ENCODE measurements at regions not wholly inside any gene's neighbourhood (a gene's known extent, or its start where the extent isn't known, plus 50 kb on each side); places are given as distances from the start of the nearest gene placed in this dataset.

- TF ChIP-seq POLR2A (IDR thresholded peaks at IDR 0.05; ENCODE audit: extremely low read depth, insufficient read length) (no peak), MAX (IDR thresholded peaks at IDR 0.05; ENCODE audit: low read depth, low read length) (no peak), CTCF (IDR thresholded peaks at IDR 0.05; ENCODE audit: low read depth, low read length) (no peak), MYC (IDR thresholded peaks at IDR 0.05; ENCODE audit: low read depth, low read length) (no peak)
- H3K4me3 ChIP-seq (ENCODE audit: low read depth, low read length) = no peak overlapping the region
- no peak for DNase-seq (ENCODE audit: low read depth)
Observed at GRCh38 chr14:61219256-61219655, 61.9 kb downstream of the TMEM30B start.

- H3K4me3 ChIP-seq (ENCODE audit: low read depth, low read length) = no peak overlapping the region
- no peak for DNase-seq (ENCODE audit: low read depth)
- TF ChIP-seq POLR2A (IDR thresholded peaks at IDR 0.05; ENCODE audit: extremely low read depth, insufficient read length) (no peak), CTCF (IDR thresholded peaks at IDR 0.05; ENCODE audit: low read depth, low read length) (no peak)
Observed at GRCh38 chr14:61218767-61219166, 62.4 kb downstream of the TMEM30B start.

GRCh38 chr14:61218157-61218556 lies 63.0 kb downstream of the TMEM30B start:
- no peak for DNase-seq (ENCODE audit: low read depth)
- TF ChIP-seq MAX (IDR thresholded peaks at IDR 0.05; ENCODE audit: low read depth, low read length) = no peak
- no peak for TF ChIP-seq POLR2A (IDR thresholded peaks at IDR 0.05; ENCODE audit: extremely low read depth, insufficient read length)
- no peak for TF ChIP-seq CTCF (IDR thresholded peaks at IDR 0.05; ENCODE audit: low read depth, low read length)
- TF ChIP-seq MYC (IDR thresholded peaks at IDR 0.05; ENCODE audit: low read depth, low read length) = no peak
- H3K4me3 ChIP-seq (ENCODE audit: low read depth, low read length) = no peak overlapping the region

DNA sequence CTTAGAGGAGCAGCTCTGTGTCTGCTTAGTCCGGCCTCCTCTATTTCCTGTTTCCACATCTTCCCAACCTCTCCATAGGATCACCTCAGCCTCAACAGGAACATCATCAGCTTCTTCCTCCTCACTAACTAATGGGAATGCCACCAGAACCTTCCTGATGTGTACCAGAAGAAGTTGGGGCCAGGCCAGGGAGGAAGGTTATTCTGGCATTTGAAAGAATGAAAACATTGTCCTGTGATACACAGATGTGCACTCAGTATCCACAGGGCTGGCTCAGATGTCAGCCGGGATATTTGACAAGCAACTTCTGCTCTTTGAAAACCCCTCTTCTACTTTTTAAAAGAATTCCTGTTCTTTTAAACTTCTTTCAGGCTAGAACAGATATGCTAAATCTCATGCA lies 63.6 kb downstream of the TMEM30B start:
- TF ChIP-seq MAX (IDR thresholded peaks at IDR 0.05; ENCODE audit: low read depth, low read length) (no peak), MYC (IDR thresholded peaks at IDR 0.05; ENCODE audit: low read depth, low read length) (no peak), POLR2A (IDR thresholded peaks at IDR 0.05; ENCODE audit: extremely low read depth, insufficient read length) (no peak)
- no peak for DNase-seq (ENCODE audit: low read depth)
- no peak overlapping the region for H3K4me3 ChIP-seq (ENCODE audit: low read depth, low read length)

DNA sequence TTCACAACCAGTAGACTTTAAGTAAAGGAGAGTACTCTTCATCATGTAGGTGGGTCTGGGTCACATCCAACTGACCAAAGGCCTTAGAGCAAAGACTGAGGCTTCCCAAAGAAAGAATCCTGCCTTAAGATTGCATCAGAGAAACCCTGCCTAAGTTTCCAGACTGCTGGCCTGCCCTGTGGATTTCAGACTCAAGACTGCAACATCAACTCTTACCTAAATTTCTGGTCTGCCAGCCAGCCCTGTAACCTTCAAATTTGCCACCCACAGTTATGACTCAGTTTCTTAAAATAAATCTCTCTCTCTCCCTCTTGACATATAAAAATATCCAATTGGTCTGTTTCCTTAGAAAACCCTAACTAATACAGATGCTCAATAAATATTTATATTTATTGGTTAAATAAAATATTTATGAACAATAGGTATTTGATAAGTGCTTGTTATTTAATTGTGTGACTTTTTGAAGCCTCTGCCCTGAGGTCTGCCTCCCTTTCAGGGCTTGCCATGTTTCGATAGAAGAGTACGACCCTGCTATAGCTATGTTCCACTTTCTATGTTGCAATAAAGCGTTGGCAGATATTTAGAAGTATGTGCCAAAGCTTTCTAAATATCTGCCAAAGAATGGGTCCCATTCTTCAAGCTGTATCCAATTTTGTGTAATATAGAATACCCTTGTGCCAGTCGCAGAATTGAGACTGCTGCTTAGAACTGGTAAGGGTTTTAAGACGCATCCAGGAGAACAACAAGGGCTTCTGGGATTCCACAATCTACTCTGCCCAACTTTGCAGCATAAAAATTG lies 65.7 kb downstream of the TMEM30B start:
- no peak for DNase-seq (ENCODE audit: low read depth)
- no peak for TF ChIP-seq MAX (IDR thresholded peaks at IDR 0.05; ENCODE audit: low read depth, low read length)
- no peak for TF ChIP-seq MYC (IDR thresholded peaks at IDR 0.05; ENCODE audit: low read depth, low read length)
- no peak for TF ChIP-seq CTCF (IDR thresholded peaks at IDR 0.05; ENCODE audit: low read depth, low read length)
- TF ChIP-seq POLR2A (IDR thresholded peaks at IDR 0.05; ENCODE audit: extremely low read depth, insufficient read length) = no peak
- H3K4me3 ChIP-seq (ENCODE audit: low read depth, low read length) = no peak overlapping the region

DNA sequence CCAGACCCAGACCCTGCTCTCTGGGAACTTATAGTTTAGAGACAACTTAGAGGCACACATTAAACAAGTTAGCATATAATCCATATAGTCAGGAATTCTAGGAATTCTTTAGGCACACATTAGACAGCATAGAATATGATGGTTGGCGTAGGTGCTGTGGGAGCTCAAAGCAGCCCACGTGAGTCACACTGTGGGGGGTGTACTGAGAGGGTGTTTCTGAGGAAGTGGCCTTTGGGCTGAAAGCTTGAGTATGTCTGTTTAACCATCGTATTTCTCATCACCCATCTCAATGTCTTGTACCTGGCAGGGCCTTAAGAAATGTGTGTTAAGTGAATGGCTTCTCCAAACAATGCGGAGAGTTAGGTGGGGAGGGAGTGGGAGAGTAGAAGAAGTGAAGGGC lies 67.2 kb downstream of the TMEM30B start:
- no peak overlapping the region for H3K4me3 ChIP-seq (ENCODE audit: low read depth, low read length)
- DNase-seq (ENCODE audit: low read depth) = no peak
- TF ChIP-seq MYC (IDR thresholded peaks at IDR 0.05; ENCODE audit: low read depth, low read length) (no peak), CTCF (IDR thresholded peaks at IDR 0.05; ENCODE audit: low read depth, low read length) (no peak), MAX (IDR thresholded peaks at IDR 0.05; ENCODE audit: low read depth, low read length) (no peak), POLR2A (IDR thresholded peaks at IDR 0.05; ENCODE audit: extremely low read depth, insufficient read length) (no peak)
